ENCODE measurements at regions not wholly inside any gene's neighbourhood (a gene's known extent, or its start where the extent isn't known, plus 50 kb on each side); places are given as distances from the start of the nearest gene placed in this dataset.

GRCh38 chr10:21318540-21319167, 206.8 kb downstream of the SKIDA1 start:
- no peak overlapping the region for H3K4me2 ChIP-seq (ENCODE audit: control insufficient read depth, extremely low read depth, insufficient read depth, low read depth, low read length)
- dilution Hi-C loops (cut with MboI; ENCODE audit: extremely low pct_ligation_motif_present, low sequenced_read_pairs), result no loop called here

GRCh38 chr10:21317902-21318301, 207.6 kb downstream of the SKIDA1 start:
- no peak overlapping the region for H3K4me3 ChIP-seq (ENCODE audit: control insufficient read depth in 2 of 3, extremely low read depth in 1 of 3, insufficient read depth in 2 of 3, low read depth in 1 of 3, low read length in 3 of 3)
- dilution Hi-C loops (cut with MboI; ENCODE audit: extremely low pct_ligation_motif_present, low sequenced_read_pairs), result no loop called here
- H3K27ac ChIP-seq (ENCODE audit: control insufficient read depth, insufficient read depth, low read length), result no peak overlapping the region
- no peaks in the 10 kb centered on the region for H3K79me2 ChIP-seq (ENCODE audit: control insufficient read depth, insufficient read depth, low read length)
- no peak overlapping the region for H3K9ac ChIP-seq (ENCODE audit: control insufficient read depth, extremely low read depth, insufficient read depth, low read length)
- H3K27me3 ChIP-seq (ENCODE audit: control insufficient read depth, extremely low read depth, insufficient read depth, low read length), result no peaks in the 10 kb centered on the region
- no peak overlapping the region for H3K4me2 ChIP-seq (ENCODE audit: control insufficient read depth, extremely low read depth, insufficient read depth, low read depth, low read length)
- no peak for FAIRE-seq
- no peak for DNase-seq (ENCODE audit: low read depth, low spot score)
- H3K4me1 ChIP-seq (ENCODE audit: control insufficient read depth, extremely low read depth, insufficient read depth, low read length), result peaks cover 27% of the 10 kb centered on the region
- no peaks in the 10 kb centered on the region for H3K9me3 ChIP-seq (ENCODE audit: control insufficient read depth, low read depth, low read length)
- no peaks in the 10 kb centered on the region for H3K9me1 ChIP-seq (ENCODE audit: control insufficient read depth, extremely low read depth, insufficient read depth, low read length)
- H2AFZ ChIP-seq (ENCODE audit: control insufficient read depth, low read length), result no peak overlapping the region
- H4K20me1 ChIP-seq (ENCODE audit: control insufficient read depth, extremely low read depth, insufficient read depth, low read length), result no peaks in the 10 kb centered on the region
- no peaks in the 10 kb centered on the region for H3K36me3 ChIP-seq (ENCODE audit: control insufficient read depth in 2 of 2, extremely low read depth in 1 of 2, insufficient read depth in 2 of 2, low read length in 2 of 2)
- TF ChIP-seq EZH2 (IDR thresholded peaks at IDR 0.05; ENCODE audit: low read length) (no peak), CTCF (optimal IDR thresholded peaks at IDR 0.05 in 1 of 3, IDR thresholded peaks at IDR 0.05 in 1 of 3, conservative IDR thresholded peaks at IDR 0.05 in 1 of 3; ENCODE audit: extremely low read depth in 1 of 3, insufficient read depth in 2 of 3, low read length in 3 of 3) (no peak)

More at GRCh38 chr10:21318540-21319167, 206.8 kb downstream of the SKIDA1 start:
- no peaks in the 10 kb centered on the region for H3K27me3 ChIP-seq (ENCODE audit: control insufficient read depth, extremely low read depth, insufficient read depth, low read length)
- H3K36me3 ChIP-seq (ENCODE audit: control insufficient read depth in 2 of 2, extremely low read depth in 1 of 2, insufficient read depth in 2 of 2, low read length in 2 of 2), result no peaks in the 10 kb centered on the region
- no peaks in the 10 kb centered on the region for H4K20me1 ChIP-seq (ENCODE audit: control insufficient read depth, extremely low read depth, insufficient read depth, low read length)
- H3K4me3 ChIP-seq (ENCODE audit: control insufficient read depth in 2 of 3, extremely low read depth in 1 of 3, insufficient read depth in 2 of 3, low read depth in 1 of 3, low read length in 3 of 3), result no peak overlapping the region
- H3K27ac ChIP-seq (ENCODE audit: control insufficient read depth, insufficient read depth, low read length), result no peak overlapping the region
- H3K79me2 ChIP-seq (ENCODE audit: control insufficient read depth, insufficient read depth, low read length), result no peaks in the 10 kb centered on the region
- DNase-seq (ENCODE audit: low read depth, low spot score) (no peak), FAIRE-seq (no peak)
- no peak for TF ChIP-seq EZH2 (IDR thresholded peaks at IDR 0.05; ENCODE audit: low read length)
- no peak for TF ChIP-seq CTCF (optimal IDR thresholded peaks at IDR 0.05 in 1 of 3, IDR thresholded peaks at IDR 0.05 in 1 of 3, conservative IDR thresholded peaks at IDR 0.05 in 1 of 3; ENCODE audit: extremely low read depth in 1 of 3, insufficient read depth in 2 of 3, low read length in 3 of 3)
- peaks cover 27% of the 10 kb centered on the region for H3K4me1 ChIP-seq (ENCODE audit: control insufficient read depth, extremely low read depth, insufficient read depth, low read length)
- H3K9me3 ChIP-seq (ENCODE audit: control insufficient read depth, low read depth, low read length), result no peaks in the 10 kb centered on the region
- no peaks in the 10 kb centered on the region for H3K9me1 ChIP-seq (ENCODE audit: control insufficient read depth, extremely low read depth, insufficient read depth, low read length)
- H3K9ac ChIP-seq (ENCODE audit: control insufficient read depth, extremely low read depth, insufficient read depth, low read length), result no peak overlapping the region
- no peak overlapping the region for H2AFZ ChIP-seq (ENCODE audit: control insufficient read depth, low read length)

All from keratinocyte (primary cell).